ENCODE measurements at regions not wholly inside any gene's neighbourhood (a gene's known extent, or its start where the extent isn't known, plus 50 kb on each side); places are given as distances from the start of the nearest gene placed in this dataset.
"Not testable (repeated sequence)": the region's sequence is repeated elsewhere in the genome, so short reads cannot be mapped to it uniquely, and the experiment has no call there.

DNA sequence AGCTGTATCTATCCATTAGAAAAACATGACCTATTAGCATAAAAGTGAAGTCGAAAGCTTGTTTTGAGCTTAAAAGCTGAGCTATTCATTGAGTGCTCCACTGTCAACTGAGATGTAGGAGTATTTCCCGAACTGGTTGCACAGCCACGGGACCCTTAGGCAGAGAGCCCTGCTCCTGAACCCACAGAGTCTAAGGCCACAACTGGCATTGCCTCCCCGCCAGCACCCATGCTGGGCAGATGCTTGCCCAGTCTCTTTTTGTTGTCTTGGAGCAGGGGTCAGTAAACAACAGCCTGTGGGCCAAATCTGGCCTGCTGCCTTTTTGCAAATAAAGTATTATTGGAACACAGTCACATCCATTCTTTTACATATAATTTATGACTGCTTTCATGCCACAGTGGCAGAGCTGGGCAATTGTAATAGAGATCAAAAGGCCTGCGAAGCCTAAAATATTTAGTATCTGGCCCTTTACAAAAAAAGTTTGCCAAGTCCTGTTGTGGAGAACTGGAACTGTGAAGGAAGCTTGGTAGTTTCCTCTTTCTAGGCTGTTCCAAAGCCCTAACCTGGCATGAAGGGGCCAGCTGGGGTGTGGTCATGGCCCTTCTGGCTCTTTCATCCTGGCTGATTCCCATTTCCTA lies 58.4 kb upstream of the WAPL start:
- DNase-seq: no peak

DNA sequence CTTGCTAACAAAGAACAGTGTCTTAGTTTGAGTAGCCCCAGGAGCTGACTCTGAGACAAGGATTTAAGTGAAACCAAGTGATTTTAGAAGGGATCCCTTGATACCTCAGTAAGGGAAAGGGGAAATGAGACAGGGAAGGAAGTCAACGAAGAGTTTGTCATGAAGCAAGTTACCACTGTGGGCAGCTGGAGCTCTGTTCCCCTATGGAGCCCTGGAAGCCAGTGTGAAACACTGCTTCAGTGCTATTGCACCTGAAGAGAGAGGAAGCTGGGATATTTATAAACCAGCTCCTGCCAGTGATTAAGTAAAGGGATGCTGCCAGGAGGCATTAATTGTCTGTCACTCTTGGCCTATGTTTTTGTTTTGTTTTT lies 58.9 kb upstream of the WAPL start:
- no peak for DNase-seq

DNA sequence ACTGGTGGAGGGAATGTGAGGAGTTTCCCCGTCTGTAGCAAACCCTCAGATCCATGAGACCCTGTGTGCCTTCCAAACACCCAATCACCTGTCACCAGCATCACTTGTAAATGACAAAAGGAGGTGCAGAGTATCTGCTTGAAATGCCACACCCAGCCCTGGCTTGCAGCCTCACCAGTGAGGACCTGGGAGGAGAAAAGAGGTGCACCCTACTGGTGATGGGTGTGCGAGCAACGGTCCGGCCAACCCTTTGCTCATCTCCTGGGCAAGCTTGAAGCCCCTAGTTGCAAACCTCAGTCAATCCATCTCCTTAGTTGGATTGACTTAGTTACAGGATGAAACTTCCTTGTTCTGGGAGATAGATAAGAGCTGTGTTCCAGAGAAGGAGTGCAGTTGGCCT lies 62.4 kb upstream of the WAPL start:
- DNase-seq: no peak

DNA sequence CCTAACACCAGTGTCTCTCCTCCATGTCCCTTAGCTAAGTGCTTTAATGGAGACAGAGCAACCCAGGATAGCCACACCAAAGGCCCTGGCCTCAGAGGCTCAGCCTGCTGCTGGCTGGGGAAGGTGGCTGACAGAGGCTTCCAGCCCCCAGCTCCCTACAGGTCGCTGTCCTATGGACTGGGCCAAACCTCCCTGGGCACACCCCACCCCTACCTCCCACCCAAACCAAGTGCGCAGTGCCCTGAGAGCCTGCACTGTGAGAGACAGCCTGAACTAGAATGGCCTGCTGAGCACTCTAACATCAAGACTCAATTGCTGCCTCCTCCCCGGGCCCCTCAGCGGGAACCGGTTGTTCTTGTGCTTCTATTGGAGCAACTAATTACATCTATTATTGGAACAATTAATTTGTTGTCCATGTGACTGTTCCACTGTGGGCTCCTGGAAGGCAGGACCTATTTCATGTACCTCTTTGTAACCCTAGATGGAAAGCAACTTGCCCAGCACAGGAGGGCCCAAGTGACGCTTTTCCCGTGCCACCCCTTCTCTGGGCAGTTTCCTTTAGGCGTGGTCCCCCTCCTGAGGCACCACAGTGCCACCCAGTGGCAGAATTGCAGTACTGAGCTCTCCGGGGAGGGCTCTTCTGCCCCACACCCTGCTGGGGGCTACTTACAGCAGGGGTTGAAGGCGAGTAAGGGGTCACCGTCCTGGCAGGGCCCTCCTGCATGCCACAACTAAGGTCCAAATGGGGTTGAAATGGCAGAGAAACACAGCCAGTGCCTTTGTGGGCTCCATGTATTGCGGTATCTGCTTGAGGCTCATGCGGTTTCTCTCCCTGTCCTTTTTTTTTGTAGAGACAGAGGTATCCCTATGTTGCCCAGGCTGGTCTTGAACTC lies 63.7 kb upstream of the WAPL start:
- DNase-seq: peak; percentile 62

DNA sequence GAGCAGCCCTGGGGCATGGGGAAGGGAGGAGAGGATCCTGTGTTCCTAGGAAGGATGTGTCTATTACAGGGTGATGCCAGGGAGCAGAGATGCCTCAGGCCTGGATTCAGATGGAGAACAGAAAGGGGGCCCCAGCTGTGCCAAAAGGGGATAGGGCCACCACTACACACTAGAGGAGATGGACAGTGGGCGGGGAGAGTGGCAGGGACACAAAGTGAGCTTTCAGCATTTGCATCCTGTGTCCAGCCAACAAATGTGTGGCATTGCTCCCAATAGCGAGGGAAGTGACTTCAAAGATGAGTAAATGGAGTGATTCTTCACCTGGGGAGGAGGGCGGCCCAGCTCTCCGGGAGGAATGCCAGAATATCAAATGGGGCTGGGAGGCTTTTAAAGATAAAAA lies 64.9 kb upstream of the WAPL start:
- no peak for DNase-seq

DNA sequence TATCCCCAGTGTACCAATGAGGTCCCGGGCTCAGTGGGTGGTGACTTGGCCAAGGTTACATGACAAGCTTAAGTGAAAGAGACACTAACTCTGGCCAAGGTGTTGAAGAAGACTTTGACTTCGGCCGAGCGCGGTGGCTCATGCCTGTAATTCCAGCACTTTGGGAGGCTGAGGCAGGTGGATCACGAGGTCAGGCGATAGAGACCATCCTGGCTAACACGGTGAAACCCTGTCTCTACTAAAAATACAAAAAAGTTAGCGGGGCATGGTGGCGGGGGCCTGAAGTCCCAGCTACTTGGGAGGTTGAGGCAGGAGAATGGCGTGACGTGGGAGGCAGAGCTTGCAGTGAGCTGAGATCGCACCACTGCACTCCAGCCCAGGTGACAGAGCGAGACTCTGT lies 65.6 kb upstream of the OPN4 start:
- DNase-seq: not testable (repeated sequence)

DNA sequence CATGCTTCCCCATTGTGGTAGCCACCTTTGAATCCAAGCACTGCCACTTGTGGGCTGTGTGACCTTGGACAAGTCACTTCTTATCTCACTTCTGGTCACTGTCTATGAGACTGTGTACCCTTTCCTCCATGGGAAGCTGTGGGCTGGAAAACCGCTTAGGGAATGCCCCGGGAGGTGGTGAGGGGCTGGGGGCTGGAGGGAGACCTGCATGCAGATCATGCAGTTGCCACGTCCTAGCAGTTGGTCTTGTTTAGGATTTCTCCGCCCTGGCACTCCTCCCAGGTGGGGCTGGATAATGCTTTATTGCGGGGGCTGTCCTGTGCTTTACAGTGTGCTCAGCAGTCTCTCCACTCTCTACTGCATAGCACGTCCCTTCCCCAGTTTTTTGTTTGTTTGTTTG lies 62.9 kb upstream of the OPN4 start:
- no peak for DNase-seq

DNA sequence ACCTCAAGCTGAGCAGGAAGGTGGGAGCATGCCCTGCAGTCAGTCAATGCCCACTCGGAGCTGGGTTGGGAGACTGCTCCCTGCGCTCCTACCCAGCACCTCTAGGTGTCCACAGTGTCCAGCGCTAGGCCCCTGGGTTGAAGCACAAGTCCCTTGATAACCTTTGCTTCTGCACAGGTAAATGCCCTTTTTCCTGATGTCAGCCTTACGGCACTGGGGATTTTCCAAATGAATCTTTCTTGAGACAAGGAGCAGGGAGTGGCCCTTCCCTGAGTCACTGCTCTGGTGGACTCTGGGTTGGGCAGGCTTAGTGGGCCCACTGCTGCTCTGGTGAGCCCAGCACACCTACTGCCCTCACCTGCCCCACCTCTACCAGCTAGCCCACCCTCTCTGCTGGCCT lies 61.9 kb upstream of the OPN4 start:
- no peak for DNase-seq

DNA sequence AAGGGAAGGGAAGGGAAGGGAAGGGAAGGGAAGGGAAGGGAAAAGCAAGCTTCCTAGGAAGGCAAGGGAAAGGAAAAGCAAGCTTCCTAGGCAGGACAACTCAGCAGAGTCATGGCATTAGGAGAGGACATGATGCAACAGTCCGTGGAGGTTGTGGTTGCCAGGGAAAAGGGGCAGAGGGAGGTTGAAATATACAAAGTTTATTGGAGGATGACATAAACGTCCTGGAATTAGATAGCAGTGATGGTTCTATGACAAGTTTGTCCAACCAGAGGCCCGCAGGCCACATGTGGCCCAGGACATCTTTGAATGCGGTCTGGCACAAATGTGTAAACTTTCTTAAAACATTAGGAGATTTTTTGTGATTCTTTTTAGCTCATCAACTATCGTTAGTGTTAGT lies 59.8 kb upstream of the OPN4 start:
- no peak for DNase-seq

DNA sequence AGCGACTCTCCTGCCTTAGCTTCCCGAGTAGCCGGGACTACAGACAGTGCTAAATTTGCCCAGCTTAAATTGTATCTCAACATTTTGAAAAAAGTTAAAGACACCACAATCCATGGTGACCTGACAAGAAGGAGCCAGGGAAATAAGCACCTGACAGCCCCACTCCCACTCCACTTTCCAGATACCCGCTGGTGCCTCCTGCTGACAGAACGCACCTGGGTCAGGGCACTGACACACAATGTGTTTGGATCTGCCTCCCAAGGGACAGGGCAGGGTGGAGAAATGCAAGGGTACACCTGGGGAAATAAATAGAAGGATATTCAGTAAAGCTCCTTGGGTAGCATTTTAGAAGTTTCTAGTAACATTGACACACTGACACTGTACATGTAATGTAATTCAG lies 58.9 kb upstream of the OPN4 start:
- no peak for DNase-seq

DNA sequence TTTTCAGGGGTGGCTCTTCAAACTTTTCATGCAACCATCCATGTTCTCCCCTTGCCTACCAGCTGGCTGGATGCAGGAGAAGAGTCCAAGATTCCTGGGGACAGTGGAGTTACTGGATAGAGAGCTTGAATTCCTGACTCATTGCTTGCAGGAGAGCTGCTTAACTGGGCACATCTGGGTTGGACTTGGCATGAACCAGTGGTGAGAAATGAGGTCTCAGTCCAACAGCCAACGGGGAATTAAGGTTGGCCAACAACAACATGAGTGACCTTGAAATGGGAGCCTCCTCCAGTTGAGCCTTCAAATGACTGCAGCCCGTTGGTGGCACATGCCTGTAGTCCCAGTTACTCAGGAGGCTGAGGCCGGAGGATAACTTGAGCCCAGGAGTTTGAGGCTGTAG lies 58.1 kb upstream of the OPN4 start:
- DNase-seq: no peak

DNA sequence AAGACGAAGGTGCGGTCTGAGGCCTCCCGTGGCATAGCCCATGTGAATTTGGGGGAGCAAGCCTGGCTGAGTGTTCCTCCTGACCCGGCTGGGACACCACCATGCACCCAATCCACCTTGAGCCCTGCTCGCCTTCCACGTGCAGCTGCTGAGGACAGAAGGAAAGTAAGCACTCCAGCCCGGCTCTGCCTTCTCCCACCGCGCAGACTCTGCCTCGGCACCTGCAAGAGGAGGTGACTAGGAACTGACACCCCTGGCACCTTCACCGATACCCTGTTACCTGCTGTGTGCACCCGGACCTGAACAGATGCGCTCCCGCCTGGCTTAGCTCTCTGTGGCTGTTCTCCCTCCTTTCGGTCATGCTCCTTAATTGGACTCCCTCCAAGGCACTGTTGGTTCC lies 57.0 kb upstream of the OPN4 start:
- no peak for DNase-seq

DNA sequence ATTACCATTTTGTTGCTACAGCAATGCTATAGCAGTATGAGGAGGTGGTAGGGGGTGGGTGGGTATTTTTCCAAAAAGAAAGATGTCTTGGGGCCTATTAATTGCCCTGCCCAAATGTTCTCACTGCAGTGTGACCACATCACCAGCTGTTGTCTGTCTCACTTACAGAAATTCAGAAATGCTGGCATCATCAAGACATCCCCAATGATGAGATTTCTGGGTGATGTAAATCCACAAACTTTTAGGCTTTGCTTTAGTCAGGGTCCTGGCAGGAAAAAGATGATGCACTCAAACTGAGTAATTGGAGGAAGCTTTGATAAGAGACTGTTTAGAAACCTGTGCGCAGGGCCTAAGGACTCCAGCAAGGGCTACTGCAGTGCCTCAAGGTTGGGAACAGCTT lies 56.2 kb upstream of the OPN4 start:
- no peak for DNase-seq

DNA sequence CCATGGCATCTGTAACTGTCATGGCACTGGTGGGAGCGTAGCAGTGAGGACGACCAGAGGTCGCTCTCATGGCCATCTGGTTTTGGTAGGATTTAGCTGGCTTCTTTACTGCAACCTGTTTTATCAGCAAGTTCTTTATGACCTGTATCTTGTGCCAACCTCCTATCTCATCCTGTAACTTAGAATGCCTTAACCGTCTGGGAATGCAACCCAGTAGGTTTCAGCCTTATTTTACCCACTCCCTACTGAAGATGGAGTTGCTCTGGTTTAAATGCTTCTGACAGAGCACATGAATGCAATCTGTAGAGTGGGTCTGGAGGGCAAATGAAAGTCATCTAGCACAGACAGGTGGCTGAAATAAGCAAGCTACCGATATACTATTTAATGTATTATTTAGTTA lies 55.3 kb upstream of the OPN4 start:
- no peak for DNase-seq

DNA sequence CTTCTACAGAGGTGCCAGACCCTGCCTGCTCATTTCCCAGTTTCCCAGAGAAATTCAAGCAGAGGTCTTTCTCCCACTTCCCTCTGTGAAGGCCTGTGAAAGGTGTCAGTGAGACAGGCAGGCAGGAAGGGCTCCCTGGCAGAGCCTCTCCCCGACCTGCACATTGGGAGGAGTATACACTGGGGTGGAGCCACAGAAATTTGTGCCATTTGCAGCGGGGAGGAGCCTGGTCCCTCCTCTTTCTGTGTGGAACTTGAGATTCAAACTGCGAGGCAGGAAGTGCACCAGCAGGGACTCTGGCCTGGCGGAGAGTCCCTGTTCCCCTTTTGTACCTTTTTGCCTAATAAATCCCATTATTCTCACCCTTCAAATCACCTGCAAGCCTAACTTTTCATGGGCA lies 54.6 kb upstream of the OPN4 start:
- no peak for DNase-seq

DNA sequence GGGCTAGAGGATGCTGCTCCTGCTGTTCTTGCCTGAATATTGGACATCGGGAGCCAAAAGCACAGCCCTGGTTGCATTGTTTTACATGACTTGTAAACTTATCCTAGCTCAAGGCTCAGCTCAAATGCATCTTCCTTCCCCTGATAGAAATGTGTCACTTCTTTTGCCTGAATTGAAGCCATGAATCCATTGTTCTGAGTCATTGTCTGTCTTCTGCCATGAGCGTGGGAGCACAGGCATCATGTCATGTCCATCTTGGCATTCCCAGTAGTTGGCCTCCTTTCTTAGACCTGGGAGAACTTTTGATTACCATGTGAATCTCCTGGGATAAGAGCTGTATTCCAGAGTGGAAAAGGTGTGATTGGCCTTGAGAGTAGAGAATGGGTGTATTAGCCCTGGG lies 54.1 kb upstream of the OPN4 start:
- DNase-seq: no peak

DNA sequence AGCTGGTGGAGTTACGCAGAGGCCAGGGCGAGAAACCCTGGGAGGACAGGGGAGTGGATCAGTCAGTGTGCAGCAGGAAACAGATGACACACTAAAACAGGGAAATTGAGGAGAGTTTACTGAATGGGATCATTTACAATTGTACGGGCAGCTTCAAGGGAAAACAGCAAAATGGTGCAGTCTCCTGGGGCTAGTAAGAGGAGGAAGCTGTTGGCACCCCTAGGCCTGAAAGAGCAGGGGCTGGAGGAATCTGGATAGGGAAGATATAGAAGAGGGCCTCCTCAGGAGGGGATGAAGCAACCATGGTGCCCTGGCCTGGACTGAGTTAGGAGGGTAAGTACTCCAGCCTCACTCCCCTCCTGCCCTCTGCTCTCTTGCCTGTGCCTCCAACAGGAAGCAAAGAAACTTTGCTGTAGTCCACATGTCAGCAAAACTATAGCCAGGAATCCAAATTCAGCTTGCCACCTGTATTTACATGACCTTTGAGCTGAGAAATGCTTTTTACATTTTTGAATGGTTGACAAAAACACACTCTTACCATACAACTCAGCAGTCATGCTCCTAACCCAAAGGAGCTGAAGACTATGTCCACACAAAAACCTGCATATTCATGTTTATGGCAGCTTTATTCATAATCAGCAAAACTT lies 52.3 kb upstream of the OPN4 start:
- DNase-seq: no peak

DNA sequence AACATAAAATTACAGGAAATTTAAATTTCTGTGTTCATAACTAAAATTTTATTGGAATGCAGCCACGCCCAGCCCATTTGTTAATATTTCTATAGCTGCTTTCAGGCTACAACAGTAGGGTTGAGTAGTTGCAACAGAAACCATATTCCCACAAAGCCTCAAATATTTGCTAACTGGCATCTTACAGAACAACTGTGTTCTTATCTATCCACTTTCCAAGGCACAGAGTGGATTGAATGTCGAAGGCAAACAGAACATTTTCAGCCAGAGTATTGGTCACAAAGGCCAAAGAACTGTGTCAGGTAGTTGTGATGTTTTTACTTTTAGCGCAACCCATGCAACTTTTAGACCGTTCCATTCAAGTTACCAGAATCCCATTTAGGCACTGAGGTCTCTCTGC lies 51.1 kb upstream of the OPN4 start:
- no peak for DNase-seq
